GM19043 (cell line): ENCODE measurements at regions not wholly inside any gene's neighbourhood (a gene's known extent, or its start where the extent isn't known, plus 50 kb on each side); places are given as distances from the start of the nearest gene placed in this dataset.

ENCODE experiments used
- ATAC-seq: cut with Tn5 transposase; IDR thresholded peaks from one replicate; pipeline ENCODE4 v1.9.1; 2021; ENCODE audit warnings: low read depth; ENCODE audit not compliant: unreplicated experiment

DNA sequence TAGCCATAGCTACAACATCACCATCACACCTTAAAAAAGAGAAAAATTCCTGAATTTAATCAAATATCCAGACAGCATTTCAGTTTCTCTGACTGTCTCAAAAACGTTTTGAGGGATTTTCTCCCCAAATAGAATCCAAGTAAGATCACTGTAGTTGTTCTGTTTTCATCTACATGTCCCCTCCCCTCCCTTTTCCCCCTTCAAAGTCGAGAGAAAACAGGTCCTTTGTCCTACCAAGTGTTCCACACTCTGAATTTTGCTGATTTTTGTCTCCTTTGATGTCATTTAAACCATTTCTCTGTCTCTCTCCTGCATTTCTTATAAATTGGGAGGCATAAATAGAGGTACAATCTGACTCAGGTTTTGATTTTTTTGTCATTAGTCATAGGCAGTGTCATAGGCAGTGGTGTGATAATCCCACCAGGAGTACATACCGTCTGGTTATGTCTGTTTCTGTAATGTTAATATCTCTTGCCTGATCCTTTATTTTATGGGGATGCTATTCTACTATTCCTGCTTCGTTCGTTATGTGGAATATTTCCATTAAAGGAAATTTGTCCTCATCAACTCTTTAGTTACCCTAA lies 348.6 kb downstream of the PTTG2 start:
- ATAC-seq: no peak

DNA sequence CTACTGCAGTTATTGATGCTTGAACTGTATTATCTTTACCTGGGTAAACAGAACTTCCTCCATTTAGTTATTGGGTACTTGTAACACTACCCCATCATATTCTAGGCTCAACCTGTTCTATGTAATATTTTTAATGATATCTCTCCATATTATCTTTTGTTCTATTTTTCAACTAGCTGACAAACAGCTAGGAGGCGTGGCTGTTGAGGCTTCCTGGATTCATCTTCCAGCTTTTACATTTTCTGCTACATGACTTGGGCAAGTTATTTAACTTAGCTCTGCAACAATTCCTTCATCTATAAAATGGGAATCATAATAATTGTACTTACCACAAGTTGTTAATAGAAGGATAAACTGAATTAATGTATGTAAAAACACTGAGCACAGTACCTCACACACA lies 349.3 kb downstream of the PTTG2 start:
- no peak for ATAC-seq

DNA sequence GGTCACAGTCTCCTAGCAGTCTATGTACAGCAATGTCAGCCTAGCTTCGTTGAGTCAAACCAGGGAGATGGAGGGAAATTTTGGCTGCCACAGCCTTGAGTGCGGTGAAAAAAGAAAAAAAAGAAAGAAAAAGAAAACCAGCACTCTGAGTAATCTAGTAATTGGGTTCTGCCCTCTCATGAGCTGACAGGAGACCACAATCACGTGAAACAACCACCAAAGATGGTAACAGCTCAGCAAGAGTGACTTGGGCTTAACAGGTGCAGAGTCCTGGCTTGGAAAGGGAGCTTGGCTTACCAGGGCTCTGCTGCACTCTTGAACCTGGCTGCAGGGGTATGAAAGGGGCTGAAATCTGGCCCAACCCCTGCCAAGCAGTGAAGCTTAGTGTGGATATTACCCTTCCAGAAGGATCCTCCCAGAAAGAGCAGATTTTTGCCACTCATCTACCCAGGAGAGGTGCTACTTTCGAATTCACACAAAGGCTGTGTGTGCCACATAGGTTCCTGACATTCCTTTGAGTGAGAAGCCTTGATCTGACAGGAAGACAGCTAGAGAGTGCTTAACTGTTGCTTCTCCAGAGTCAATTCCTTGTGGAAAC lies 350.3 kb downstream of the PTTG2 start:
- peak; percentile 89 for ATAC-seq

DNA sequence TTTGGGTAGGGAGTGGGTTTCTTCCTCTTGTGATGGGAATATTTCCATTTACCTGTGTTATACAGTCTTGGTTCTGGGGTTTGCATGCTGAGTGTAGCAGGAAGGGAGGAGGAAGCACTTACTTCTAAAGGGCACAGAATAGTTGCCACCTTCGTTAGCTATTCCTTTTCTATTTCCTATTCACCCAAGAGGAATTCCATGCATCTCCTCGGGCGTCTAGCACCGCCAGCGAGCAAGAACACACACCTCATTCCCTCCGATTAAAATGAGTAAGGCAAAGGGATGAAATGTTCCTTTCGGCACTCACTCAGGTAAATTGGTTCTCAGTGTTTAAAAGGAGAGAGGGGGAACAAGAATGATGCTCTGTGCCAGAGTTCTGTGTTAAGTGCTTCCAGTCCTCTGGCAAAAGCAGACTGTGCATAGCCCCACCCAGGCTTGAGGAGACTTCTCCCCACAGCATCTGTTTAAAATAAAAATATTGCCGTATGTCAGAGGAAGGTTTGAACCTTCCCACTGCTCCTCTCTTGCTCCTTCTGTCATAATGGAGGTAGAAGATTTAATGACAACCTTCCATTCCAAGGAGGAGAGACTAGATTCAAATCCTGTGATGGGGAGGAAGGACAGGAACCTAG lies 351.4 kb downstream of the PTTG2 start:
- ATAC-seq: no peak

DNA sequence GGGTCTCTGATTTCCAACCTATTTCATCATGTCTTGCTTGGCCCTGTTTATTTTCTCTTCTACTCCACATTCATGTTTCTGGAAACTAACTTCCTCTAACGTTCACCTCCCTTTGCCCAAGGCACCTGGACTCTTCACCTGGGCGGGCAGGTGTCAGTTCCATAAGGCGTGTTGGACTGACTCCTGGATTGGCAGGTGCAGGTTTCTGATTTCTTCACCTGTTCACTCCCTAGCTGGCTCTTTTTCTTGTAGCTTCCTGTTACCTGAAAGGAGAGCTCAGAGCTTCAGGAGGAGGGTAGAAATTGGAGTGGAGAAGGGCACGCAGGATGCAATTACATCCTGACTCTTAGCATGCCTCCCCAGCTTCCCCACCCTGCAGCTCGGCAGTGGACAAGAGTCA lies 350.8 kb upstream of the KLF3 start:
- ATAC-seq: no peak

DNA sequence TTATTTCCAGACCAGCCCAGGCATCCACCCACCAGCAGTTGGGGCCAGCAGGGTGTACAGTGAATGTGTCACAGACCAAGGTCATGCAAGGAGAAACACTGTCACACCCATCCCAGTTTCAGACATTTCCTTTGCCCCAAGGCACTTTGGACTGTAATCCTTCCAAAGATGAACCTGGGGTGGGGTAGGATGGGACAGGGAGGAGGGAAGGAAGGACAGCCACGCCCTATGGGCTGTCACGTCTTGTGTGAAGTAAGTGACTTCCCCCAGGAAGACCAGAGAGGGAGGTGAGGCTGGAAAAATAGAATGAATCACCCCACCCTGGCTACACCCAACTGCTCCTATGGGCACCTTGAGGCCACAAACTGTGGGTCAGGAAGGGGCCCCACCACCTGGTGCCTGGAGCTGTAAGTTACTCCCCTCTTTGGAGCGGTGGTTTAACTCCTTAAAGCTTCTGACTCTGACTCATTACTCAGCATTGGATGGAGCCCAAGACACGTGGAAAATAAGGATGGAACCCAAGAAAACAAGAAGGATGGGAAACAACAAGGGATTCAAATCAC lies 349.9 kb upstream of the KLF3 start:
- no peak for ATAC-seq

DNA sequence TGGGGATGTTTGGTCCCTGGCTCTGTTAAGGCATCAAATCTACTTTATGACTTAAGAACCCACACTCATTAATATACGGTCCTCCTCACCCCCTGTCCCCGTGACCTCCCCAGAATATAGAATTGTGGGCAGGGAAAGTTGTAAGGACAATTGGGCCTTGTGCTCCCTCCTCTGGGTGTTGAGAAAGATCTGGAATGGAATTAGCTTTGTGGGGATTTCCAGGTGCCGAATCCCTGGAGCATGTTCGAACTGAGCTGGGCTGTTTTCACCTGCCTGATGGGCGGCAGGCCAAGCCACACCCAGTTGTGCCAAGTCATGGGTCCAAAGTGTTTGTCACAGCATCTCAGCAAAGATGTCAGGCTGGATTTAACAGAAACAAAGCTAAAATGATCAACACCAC lies 349.3 kb upstream of the KLF3 start:
- no peak for ATAC-seq

DNA sequence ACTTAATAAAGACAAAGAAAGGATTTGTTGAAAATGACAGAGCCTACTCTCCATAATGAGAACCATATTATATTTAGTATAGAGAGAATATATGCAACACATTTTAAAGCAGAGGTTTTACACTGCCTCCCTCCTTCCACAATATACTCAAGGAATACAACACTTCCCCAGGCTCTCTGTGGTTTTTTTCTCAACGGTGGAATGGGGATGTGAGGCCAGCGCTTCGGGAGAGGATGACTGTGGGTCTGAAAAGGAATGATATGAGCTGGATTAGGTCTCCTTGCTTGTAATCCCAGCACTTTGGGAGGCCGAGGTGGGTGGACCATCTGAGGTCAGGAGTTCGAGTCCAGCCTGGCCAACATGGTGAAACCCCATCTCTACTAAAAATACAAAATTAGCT lies 348.7 kb upstream of the KLF3 start:
- ATAC-seq: no peak

DNA sequence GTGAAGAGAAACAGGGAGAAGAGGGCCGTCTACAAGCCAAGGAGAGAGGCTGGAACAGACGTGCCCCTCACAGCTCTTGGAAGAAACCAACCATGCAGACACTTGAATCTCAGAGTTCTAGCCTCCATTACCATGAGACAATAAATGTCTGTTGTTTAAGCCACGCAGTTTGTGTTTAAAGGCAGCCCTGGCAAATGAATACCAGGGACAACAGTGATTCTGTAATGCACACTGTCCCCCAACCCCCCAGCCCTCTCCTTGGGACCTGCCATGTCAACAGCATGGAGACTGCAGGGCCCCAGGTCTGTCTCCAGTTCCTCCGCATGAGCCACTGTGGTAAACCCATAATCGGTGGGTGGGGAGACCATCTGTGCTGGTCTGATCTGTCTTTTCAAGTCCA lies 348.0 kb upstream of the KLF3 start:
- ATAC-seq: no peak

DNA sequence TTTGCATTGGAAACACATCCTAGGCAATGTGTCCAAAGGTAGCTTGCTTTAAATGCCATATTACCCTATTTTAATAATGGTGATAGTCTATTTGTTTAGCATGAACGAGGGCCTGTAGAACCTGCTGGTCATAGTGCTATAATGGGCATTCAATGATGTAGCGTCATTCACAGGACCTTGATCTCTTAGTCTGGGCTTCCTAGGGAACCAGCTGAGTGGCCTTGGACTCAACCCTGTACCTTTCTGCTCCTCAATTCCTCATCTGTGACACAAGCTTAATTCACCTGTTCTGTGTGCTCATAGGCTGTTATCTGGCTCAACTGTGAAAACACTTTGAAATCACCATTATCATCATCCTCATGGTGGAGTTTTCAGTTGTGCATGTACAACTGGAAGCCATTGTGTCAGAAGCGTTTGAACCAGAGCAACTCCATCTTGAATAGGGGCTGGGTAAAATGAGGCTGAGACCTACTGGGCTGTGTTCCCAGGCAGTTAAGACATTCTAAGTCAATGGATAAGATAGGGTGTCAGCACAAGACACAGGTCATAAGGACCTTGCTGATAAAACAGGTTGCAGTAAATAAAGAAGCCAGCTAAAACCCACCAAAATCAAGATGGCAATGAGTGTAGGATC lies 346.8 kb upstream of the KLF3 start:
- no peak for ATAC-seq

DNA sequence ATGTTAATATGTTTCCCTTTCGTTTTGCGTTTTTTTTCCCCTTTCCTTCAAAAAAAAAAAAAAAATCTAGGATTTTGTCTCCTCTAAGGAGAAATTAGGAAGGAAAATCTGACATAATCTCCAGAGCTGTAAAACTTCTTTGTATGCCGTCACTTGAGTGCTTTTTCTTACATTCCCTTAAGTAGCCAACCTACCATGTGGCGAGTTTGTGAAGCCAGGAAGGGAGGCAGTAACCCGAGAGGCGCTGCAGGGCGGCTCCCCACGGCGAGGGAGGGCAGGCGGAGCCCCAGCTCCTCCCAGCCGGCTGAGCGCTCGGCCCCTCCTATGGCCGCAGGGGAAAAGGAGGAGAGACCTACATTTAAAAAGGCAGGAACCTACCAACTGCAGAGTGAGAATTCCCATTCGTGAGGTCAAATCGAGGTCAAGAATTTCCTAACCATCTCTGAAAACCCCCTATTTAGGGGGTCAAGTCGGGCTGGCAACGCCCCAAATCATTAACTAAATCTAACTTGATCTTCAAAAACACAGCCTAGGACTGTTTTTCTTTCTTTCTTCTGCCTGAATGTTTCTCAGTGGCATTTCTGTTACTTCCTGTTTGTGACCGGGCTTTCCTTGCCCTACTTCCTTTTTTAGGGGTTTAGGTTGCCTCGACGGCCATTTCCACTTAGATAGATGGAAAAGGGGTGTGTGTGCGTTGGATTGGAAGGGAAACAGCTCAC lies 345.1 kb upstream of the KLF3 start:
- ATAC-seq: peak; percentile 88

DNA sequence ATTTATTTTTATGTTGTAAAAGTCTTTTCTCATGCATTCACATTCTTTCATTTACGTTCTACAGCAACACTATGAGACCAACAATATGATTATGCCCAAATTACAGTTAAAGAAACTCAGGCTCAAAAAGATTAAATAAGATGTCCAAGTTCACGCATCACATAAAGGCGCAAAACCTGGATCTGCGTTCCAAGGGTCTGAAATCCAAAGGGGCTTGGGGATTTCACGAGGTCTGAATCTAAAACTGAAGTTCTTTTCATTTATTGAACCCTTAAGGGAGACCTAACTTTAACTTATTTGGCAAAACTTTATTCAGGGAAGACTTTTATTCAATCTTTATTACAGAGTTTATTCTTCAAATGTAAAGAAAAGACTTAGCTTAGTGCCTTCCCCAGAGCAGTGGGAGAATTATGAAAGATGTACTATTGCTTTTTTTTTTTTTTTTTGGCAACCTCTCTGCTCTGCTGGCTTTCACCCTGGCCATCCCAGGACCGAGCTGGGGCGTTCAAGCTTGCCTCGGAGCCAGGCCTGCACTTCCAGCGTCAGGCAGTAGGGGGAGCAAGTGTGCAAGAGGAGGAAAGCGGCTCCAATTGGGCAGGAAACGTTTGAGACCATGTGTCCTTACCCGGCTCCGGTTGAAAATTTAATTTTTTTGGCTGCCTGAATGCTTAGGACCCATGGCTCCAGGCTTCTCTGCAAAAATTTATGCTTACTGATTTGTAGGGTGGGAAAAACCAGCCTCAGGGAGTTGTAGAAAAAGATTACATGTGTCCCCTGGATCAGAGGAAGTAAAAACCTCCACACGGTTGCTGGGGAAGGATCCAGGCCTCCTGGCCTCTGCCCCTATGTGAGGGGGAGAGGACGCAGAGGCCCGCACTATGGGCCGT lies 344.3 kb upstream of the KLF3 start:
- peak; percentile 42 for ATAC-seq

DNA sequence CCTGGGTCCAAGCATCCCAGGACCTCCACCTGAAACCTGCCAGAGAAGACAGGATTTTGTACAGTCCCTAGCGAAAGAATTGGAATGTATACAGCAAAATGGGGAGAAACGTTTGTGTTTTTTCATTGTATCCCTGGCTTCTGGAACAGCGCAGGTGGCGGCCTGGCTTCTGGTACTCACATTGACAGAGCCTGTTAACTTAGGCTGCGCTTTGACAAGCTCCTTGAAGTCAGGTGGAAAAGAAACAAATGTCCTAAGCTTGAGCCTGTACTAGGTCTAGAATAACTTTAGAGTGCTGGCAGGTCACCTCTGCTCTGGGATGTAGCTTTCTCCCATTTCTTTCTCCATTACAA lies 343.7 kb upstream of the KLF3 start:
- no peak for ATAC-seq

DNA sequence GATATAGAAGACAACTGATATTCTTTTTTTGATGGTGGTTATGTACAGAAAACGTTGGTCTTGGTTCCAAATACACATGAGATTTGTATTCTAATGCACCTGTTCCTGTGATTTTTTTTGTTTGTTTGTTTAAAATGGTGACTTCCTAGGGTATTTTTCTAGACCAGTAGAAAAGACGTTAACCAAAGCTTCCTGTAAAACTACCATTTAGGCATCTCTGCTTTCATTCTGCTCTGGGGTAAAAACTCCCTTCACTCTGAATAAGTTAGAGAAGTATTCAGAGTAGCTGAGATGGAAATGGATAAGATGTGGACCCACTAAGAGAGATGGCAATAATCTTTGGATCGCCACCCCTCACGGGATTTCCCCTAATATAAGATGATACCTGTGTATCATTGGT lies 343.2 kb upstream of the KLF3 start:
- ATAC-seq: no peak

DNA sequence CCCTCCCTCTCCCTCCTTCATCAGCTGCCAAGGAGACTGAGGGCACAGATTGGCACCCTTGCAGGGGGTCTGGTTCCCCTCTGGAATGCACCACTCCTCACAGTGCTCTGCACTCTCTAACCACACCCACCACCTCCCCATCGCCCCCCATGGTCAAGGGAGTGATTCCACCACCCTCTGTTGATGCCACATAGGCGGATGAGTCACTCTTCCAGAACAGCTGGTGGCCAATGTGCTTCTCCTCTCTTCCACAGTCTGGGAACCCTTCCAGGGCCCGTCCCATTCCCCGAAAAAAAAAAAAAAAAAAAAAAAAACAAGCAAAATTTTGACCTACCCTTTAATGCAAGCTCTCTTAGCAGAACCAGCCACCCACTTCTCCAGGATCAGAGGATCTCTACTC lies 341.3 kb upstream of the KLF3 start:
- ATAC-seq: no peak

DNA sequence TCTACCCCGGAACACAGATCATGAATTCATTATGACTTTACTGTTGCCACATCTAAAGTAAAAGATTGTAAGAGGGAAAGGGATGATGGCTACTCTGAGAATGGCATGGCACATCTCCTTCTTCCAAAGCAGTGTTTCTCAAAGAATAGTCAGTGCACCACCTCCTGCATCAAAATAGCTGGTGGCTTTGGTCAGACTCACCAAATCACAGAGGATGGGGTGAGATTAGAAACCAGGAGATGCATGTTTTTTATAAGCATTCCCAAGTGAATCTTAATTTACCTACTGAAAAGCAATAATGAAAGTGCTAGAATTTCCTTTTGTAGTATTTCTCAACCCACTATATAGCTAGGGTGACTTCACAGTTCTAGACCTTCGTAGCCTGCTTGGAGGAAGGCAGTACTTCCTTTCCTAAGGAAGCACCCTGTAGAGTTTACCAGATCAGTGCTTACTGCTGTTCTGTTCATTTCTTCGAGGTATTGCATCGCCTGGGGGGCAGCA lies 340.8 kb upstream of the KLF3 start:
- ATAC-seq: no peak

DNA sequence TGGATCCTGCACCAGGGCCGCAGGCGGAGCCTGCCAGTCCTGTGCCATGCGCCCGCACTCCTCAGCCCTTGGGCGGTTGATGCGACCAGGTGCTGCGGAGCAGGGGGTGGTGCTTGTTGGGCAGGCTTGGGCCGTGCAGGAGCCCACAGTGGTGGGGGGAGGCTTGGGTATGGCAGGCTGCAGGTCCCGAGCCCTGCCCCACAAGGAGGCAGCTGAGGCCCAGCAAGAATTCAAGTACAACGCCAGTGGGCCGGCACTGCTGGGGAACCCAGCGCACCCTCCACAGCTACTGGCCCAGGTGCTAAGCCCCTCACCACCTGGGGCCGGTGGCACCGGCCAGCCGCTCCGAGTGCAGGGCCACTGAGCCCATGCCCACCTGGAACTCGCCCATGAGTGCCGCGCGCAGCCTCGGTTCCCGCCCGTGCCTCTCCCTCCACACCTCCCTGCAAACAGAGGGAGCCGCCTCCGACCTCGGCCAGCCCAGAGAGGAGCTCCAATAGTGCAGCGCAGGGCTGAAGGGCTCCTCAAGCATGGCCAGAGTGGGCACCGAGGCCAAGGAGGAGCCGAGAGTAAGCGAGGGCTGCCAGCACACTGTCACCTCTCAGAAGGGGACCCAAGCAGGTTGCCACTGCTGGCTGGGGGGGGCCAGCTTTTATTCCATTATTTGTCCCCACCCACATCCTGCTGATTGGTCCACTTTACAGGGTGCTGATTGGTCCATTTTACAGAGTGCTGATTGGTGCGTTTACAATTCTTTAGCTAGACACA lies 339.0 kb upstream of the KLF3 start:
- no peak for ATAC-seq

DNA sequence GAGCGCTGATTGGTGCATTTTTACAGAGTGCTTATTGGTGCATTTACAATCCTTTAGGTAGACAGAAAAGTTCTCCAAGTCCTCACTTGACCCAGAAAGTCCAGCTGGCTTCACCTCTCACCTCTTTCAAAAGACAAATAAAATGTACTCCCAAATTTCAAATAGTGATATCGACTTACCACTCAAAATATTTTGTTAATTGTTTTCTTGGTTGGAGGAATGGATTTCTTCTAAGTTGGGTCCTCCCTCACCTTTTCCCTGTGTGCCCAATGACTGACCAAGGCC lies 338.4 kb upstream of the KLF3 start:
- ATAC-seq: no peak

DNA sequence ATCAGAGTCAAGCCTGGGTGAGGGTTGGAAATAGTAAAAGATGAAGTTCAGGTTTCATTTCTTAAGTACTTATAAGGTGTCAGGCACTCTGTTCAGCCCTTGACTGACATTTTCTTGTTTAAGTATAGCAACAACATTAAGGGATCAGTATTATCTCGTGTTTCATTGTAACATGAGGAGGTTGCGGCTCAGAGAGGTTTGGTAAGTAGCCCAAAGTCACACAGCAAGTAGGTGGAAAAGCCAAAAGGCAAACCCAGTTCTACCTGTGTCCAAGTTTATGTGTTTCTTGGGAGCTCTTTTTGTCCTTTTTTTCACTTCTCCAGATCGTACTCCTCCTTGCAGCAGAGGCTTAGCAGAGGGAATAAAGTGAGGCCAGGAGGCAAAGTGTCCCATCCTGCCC lies 337.5 kb upstream of the KLF3 start:
- no peak for ATAC-seq

DNA sequence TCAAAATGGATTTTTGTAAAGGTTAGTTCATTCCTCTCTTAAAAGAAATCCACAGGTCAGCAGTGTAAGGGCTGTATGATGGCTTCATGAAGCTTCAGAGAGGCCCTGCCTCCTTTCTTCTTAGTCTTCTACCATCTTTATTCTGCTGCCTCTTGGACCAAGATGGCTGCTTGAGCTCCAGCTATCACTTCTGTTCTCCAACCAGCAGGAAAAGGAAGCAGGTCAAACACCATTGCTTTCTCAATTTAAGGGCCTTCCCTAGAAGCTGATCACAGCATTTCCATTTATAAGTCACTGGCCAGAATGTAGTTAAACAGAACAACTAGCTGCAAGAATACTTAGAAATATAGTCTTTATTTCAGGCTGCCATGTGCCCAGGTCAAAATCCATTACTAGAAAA lies 336.8 kb upstream of the KLF3 start:
- no peak for ATAC-seq
